Stimulated activated CD8-positive, alpha-beta memory T cell treated with anti-CD3 and anti-CD28 coated beads, Interleukin-7, amount 100 ng/mL, for 48 hours (primary cell): ENCODE measurements at regions not wholly inside any gene's neighbourhood (a gene's known extent, or its start where the extent isn't known, plus 50 kb on each side); places are given as distances from the start of the nearest gene placed in this dataset.
"Not testable (repeated sequence)": the region's sequence is repeated elsewhere in the genome, so short reads cannot be mapped to it uniquely, and the experiment has no call there.

Source experiments
- DNase-seq, 2 donors: peaks; one replicate each; pipeline ENCODE4 v3.0.0-alpha.2; 2020; ENCODE audit warnings: low read depth in 1 of 2; ENCODE audit errors: extremely low read depth in 1 of 2

GRCh38 chr2:200099256-200099655 is 143.9 kb downstream of the MAIP1 start:
- DNase-seq, result no peak

- DNase-seq, result no peak
These were observed 144.6 kb downstream of the MAIP1 start for GRCh38 chr2:200100027-200100426.

- no peak for DNase-seq
These were observed 146.5 kb downstream of the MAIP1 start for GRCh38 chr2:200101922-200102321.

- DNase-seq, result no peak
These were observed 147.6 kb downstream of the MAIP1 start for GRCh38 chr2:200102971-200103370.

DNA sequence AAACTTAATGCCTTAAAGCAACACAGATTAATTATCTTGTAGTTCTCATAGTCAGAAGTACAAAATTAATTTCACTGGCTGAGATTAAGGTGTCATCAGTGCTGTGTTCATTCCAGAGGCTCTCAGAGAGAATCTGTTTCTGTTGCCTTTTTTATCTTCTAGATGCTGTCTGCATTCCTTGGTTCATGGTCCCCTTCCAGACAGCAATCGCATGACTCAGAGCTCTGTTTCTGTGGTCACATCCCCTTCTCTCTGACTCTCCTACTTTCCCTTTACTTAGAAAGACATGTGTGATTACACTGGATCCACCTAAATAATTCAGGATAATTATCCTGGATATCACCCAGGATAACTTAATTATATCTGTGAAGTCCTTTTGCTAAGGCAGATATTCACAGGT is 148.6 kb downstream of the MAIP1 start:
- DNase-seq, result no peak

DNA sequence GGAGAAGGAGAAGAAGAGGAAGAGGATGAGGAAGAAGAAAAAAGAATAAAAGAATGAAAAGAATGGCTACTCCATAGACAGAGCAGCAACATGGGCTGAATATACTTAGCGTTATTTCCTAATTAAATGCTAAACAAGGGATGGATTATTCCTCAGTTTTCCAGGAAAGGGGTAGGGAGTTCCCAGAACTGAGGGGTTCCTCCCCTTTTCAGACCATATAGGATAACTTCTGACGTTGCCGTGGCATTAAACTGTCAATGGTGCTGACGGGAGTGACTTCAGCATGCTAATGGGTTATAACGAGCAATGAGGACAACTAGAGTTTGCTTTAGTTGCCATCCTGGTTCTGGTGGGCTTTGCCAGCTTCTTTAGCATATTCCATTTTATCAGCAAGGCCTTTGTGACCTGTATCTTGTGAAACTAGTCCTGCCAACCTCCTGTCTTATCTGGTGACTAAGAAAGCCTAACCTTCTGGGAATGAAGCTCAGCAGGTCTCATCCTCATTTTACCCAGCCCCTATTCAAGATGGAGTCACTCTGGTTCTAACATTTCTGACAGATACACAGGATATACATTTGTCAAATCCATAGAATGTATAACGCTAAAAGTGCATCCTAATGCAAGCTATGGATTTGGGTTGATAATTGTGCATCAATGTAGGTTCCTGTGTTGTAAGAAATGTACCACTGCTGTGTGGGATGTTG is 152.3 kb downstream of the MAIP1 start:
- no peak for DNase-seq

- no peak for DNase-seq
These were observed 154.0 kb downstream of the MAIP1 start for GRCh38 chr2:200109421-200109820.

DNA sequence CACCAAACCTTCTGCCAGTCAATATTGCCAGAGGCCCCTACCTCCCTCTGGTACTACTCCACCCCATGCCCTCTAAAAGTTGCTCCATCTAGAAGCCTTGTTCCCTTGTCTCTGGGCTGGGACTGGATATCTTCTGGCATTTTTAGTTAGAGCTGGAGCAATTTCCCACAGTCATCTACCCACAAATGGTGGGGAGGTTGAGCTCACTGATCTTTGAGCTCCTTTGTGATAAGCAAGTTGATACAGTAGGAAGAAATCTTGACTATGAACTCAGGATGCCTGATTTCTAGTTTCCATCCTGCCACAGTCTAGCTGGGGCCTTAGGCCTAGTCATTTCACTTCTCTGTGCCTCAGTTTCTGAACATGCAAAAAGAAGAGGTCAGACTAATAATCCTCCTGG is 155.0 kb downstream of the MAIP1 start:
- DNase-seq, result no peak

- DNase-seq, result not testable (repeated sequence)
These were observed 157.8 kb downstream of the MAIP1 start for GRCh38 chr2:200113016-200113799.

GRCh38 chr2:200119236-200119635 is 163.9 kb downstream of the MAIP1 start:
- no peak for DNase-seq

DNA sequence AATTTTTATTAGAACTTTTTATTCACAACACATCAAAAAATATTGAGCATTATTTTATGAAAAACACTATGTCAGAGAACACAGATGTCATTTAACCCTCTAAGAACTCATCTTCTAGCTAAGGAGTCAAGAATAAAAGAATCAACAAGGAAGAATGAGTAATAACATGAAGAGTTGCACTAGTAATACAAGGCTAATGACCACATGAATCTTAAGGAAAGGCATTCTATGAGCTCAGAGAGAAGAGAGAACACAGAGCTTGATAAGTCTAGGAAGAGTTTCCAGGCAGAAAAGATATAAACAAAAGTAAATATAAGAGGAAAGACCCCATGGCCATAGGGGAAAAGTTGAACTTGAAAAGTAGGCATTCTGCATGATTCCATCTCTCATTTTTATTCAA is 166.5 kb downstream of the MAIP1 start:
- no peak for DNase-seq

GRCh38 chr2:200122683-200123082 is 167.3 kb downstream of the MAIP1 start:
- DNase-seq, result no peak

- not testable (repeated sequence) for DNase-seq
These were observed 169.4 kb downstream of the MAIP1 start for GRCh38 chr2:200124665-200125368.

GRCh38 chr2:200125444-200126284 is 170.3 kb downstream of the MAIP1 start:
- DNase-seq, result no peak

GRCh38 chr2:200126285-200126670 is 170.9 kb downstream of the MAIP1 start:
- DNase-seq, result not testable (repeated sequence)

DNA sequence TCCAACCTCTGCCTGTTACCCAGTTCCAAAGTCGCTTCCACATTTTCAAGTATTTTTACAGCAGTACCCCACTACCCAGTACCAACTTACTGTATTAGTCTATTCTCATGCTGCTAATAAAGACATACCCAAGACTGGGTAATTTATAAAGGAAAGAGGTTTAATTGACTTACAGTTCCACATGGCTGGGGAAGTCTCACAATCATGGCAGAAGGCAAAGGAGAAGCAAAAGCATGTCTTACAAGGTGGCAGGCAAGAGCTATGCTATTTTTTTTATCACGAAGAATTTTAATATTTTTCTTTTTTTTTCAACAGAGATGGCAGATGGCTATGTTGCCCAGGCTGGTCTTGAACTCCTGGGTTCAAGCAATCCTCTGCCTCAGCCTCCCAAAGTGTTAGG is 171.3 kb downstream of the MAIP1 start:
- not testable (repeated sequence) for DNase-seq

DNA sequence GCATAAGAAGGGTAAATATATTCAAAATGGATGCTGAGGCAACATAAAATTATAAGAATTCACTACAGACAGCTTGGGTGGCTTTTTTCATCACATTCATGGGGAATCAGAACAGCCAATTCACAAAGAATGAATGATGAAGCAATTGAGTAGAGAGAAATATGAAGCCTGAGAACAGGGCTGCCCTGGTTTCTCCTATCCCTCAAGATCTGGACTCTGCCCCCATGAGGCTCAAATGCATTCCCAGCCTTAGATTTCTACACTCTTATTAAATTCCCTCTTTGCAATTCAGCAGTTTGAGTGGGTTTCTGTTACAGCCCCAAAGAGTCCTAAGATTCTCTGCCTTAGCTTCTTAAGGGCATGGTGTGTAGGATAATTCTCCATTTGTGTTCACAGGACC is 172.5 kb downstream of the MAIP1 start:
- no peak for DNase-seq

DNA sequence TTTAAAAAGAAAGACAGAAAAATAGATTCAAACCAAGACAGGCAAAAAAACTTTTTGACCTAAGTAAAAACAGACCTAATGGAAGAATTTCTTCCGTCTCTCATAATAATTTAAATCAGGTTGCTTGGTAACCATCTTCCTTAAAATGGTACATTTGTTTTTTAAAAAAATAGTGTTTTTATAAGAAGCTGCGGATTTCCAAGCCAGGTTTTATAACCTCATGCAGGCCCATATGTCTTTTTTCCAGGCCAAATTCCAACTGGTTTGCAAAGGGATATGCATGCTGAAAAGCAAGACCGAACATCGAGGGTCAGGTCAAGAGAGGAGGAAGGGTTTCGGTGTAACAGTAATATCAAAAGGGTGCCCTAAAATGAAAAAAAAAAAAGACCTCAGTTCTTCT is 172.9 kb downstream of the MAIP1 start:
- DNase-seq, result no peak

- DNase-seq, result no peak
These were observed 174.5 kb downstream of the MAIP1 start for GRCh38 chr2:200129721-200130462.

DNA sequence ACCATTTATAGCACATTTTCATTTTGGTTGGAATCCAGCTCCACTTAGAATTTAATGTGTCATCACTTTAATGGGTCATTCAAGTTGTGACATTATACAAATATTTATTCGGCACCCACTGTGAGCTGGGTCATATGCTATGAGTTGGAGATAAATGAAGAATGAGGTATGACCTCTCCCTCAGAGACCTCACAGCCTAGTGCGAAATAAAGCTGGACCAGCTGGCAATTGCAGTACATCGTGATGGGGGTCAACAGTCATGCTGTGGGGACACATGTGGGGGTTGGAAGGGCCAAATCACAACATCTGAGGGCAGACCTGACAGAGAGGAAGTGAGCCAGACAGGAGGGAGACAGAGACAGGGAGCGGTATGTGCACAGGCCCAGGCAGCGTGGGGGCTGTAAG is 175.4 kb downstream of the MAIP1 start:
- DNase-seq, result no peak
